ENCODE measurements at regions not wholly inside any gene's neighbourhood (a gene's known extent, or its start where the extent isn't known, plus 50 kb on each side); places are given as distances from the start of the nearest gene placed in this dataset.

DNA sequence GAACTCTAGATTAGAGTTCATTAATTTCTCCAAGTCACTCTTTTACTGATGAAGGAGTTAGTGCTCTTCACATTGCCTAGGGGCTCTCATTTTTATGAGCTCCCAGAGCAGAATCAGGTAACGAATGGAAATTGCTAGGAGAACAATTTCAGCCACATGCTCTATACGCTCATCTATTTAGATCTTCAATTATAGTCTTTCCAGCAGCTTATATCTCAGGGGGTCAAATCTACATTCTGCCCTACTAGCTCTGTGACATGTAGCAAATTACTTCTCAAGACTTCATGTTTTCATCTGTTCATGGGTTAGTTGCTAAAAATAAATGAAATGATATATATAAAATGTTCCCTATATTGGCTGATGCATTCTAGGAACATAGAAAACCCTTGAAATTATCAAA, 183.6 kb downstream of the PLPP3 start:
- no peak for DNase-seq (ENCODE audit: low read depth in 2 of 3, low spot score in 2 of 3)

- no peak for DNase-seq (ENCODE audit: low read depth in 2 of 3, low spot score in 2 of 3)
These were observed 185.1 kb downstream of the PLPP3 start for GRCh38 chr1:56394298-56394697.

DNA sequence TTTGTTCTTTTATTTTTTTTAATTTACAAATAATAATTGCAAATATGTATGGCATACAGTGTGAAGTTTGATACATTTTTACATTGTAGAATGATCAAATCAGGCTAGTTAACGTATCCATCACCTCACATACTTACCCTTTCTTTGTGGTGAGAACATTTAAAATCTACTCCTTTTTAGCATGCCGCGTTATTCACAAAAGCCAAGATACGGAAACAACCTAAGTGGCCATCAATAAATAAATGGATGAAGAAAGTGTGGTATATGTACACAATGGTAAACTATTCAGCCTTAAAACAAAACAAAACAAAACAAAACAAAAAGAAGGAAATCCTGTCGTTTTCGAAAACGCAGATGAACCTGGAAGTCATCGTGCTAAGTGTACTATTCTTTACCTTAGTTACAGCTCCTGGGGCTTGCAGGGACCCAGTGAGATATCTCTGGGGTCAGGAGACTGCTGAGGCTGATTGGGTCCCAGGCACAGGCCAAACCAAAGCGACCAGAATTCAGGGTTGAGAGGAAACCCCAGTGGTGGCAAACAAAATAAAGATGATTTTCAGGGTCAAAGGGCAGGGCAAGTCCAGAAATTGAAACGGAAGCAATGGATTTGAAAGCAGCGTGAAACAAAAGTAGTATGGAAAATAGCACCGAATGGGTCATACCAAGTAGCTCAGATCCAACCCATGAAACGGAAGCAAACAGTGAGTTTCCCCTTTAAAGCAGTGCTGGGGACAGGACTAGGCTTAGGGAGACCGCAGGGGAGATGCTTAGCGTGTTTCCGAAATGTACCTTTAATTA, 188.2 kb downstream of the PLPP3 start:
- DNase-seq (ENCODE audit: low read depth in 2 of 3, low spot score in 2 of 3), result no peak

DNA sequence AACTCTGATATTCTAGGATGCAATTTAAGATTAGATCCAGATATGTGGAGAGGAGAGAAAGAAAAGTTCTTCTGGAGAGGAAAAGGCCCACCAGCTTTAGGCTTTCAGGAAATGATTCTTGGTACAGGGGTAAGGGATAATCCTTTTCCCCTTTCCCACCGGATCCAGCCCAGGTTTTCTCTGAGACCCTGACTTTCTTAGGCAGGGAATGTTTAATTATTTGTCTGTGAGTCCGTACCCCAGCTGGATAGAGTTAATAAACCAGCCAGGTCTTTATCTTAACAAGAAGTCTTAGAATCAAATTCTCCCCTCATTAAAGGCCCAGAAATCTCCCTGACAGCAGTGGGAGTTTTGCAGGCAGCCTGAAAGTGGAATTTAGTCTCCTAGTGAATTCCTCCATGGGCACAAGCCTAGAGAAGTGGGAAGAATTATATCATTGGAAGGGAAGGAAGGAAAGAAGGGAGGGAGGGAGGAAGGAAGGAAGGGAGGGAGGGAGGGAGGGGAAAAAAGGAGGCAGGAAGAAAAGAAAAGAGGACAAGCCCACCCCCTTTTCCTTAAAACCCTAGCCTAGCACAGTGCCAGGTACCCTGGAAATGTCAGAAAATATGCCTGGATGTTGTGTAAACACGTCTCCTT, 189.0 kb downstream of the PLPP3 start:
- no peak for DNase-seq (ENCODE audit: low read depth in 2 of 3, low spot score in 2 of 3)

GRCh38 chr1:56389813-56390212, 189.6 kb downstream of the PLPP3 start:
- DNase-seq (ENCODE audit: low read depth in 2 of 3, low spot score in 2 of 3), result no peak

- DNase-seq (ENCODE audit: low read depth in 2 of 3, low spot score in 2 of 3), result peak in 1 of 3 donors; percentile 33
These were observed 192.2 kb downstream of the PLPP3 start for GRCh38 chr1:56387071-56387740.

- no peak for DNase-seq (ENCODE audit: low read depth in 2 of 3, low spot score in 2 of 3)
These were observed 194.0 kb downstream of the PLPP3 start for GRCh38 chr1:56385314-56385713.

DNA sequence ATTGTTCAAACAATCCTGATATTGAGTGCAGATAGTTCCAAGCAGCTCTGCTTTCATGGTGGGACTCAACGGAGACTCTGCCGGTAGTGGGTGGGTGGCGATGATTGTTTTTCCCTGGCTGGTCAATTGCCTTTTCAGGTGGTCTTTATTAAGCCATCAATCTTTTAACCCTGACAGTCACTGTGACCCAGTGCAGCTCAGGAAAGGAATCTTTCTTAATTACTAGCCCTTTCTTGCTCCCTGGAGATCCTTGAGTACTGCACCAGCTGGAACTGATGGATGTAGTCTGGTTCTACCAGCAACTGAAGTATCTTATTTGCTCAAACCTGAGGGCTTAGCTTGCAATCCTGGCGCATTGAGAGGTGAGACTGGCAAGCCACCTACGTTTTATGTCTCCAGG, 196.4 kb downstream of the PLPP3 start:
- no peak for DNase-seq (ENCODE audit: low read depth in 2 of 3, low spot score in 2 of 3)

DNA sequence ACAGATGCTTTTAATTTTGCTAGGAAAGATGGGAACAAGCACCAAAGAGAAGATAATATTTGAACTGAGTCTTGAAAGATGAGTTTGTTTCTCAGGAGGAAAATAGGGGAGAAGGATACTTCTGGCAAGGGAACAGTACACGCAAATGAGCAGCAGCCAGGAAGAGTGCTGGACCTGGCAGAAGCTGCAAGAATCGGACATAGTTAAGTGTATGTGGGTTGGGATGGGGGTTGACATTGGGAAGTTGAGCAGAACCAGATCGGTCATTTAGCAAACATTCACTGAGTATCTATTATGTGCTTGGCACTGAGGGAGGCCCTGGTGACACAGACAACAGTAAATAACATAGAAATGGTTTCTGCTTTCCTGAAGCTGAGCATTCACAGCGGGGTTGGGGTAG, 198.8 kb downstream of the PLPP3 start:
- no peak for DNase-seq (ENCODE audit: low read depth in 2 of 3, low spot score in 2 of 3)

- no peak for DNase-seq (ENCODE audit: low read depth in 2 of 3, low spot score in 2 of 3)
These were observed 200.9 kb downstream of the PLPP3 start for GRCh38 chr1:56378341-56379070.

GRCh38 chr1:56377431-56377830, 201.9 kb downstream of the PLPP3 start:
- no peak for DNase-seq (ENCODE audit: low read depth in 2 of 3, low spot score in 2 of 3)

DNA sequence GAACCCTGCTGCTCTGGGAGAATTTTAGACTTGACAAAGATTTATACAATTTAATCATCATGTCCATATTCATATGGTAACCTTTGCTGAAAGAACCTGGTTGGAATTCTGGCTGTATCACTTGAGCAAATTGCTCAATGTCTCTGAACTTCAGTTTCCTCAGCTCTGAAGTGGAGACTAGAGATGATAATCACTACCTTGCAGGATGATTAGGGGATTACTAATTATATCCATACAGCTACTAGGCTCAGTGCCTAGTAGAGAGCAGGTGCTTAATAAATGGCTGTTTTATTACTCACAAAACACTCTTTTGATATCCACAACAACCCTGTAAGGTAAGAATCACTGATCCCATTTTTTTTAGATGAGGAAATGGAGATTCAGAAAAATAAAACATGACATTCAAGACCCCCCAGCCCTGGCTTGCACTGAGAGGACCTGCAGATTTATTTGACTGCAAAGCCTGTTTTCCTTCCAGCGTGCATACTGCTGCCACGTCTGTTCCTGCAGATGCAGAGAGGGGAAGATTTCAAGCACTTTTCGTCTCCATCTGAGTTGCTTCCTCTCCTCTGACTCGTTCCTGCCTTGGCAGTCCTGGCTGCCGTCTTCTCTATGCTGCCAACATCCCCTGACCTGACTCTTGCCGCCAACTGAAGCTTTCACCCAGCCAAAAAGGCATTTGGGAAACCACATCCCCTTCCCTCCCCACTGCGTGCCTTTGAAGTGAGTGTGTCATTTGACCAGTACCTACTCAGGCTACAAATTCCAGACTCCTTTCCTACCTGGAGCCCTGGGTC, 203.0 kb downstream of the PLPP3 start:
- DNase-seq (ENCODE audit: low read depth in 2 of 3, low spot score in 2 of 3), result peak in 1 of 3 donors; percentile 7

DNA sequence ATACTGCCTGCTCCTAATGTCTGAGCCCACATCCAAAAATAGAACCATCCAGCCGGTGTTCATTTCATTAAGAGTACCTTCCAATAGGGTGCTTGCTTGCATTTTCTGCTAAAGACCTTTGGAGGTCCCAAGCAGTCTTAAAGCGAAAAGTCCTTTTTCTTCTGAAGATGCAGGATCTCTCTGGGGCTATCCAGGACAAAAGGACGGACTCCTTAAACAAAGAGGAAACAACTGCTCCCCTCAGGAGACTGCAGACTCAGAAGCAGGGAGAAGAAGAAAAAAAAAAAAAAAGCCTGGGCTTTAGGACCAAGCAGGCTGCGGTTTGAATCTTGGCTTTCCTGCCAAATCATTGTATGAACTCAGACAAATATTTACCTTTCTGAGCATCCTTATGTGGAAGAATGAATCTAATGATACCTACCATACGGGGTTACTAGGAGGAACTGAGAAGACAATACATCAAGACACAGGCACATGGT, 204.0 kb downstream of the PLPP3 start:
- DNase-seq (ENCODE audit: low read depth in 2 of 3, low spot score in 2 of 3), result no peak

DNA sequence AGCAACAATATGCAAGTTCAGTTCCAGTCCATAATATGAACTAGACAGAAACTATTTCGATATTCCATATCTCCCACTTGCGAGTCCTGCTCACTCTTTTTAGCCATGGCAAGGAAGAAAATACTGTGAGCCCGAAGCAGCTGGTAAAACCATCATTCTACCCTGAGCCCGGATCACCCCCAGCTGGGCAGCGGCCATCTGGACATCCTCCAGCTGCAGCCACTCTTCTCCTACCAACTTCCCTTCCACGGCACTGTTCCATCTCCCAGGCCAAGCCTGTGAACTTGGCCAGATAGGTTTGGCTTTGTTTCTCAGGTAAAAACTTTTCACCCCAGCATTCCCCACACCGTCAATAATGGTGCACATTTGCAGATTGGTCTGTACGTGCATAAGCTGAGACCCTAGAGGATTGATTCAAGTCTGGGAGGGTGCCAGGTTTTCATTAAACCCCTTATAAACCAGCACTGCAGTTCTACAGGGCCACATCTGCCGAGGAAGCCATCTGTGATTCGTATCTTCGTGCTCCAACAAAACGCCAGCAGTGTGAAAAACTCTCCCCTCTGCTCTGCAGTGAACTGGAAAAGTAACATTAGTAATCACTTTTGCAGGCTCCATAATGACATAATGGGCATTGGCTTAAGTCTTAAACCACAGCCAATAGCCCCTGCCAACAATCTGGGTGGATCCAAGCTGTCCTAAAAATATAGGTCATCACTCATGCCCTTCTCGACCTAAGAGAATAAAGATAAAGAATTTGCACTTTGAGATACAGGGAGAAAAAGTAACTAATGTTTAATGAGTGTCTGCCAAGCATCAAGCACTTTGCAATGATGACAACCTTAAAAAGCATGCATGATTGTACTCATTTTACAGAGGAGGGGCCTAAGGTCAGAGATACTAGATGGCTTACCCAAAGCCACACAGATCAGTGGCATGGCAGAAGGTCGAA, 205.1 kb downstream of the PLPP3 start:
- no peak for DNase-seq (ENCODE audit: low read depth in 2 of 3, low spot score in 2 of 3)

GRCh38 chr1:56370513-56370912, 208.8 kb downstream of the PLPP3 start:
- no peak for DNase-seq (ENCODE audit: low read depth in 2 of 3, low spot score in 2 of 3)

DNA sequence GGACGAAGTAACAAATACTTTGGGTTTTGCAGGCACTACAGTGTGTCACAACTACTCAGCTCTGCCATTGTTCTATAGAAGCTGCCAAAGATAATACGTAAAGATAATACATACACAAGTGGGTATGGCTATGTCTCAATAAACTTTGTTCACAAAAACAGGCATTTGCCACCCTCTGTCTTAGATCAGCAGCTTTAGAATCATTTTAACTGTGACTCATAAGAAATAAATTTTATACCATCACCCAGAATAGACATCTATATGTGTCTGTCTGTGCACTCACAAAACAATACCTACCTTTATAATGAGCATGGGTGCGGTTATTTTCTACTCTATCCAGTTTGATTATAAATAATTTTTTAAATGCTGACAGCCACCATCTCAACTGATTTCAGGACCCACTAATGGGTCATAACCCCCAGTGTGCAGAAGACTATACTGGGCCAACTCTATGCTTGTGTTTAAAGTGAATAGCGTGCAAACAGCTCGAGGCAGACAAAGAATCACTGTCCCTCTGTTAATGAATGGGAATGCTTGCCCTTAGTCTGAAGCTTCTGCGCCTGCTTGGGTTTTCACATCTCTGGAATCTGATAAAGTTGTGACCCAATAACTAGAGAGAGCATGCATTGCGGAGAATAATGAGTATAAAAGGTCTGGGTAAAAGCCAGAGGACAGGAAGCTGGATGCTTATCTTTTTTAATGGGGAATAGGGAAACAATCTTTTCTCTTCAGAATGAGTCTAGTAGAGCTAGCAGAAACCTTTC, 216.2 kb downstream of the PLPP3 start:
- DNase-seq (ENCODE audit: low read depth in 2 of 3, low spot score in 2 of 3), result no peak

DNA sequence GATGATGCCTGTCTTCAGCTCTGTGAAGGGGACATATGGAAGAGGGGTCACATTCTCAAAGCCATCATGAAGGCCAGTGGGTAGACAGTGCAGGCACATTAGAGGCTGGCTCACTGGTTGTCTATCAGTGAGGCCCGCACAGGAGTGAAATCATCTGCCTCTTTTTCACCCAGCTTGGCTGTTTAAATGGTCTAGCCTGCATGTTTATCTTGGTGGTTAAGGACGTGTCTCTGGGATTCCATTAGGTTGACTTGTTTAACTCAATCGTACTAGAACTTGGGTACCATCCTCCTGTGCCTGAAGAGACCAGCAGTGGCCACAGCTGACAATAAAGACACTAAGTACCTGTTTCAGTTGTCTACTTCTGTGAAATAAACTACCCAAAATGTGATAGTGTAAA, 219.3 kb downstream of the PLPP3 start:
- DNase-seq (ENCODE audit: low read depth in 2 of 3, low spot score in 2 of 3), result no peak

DNA sequence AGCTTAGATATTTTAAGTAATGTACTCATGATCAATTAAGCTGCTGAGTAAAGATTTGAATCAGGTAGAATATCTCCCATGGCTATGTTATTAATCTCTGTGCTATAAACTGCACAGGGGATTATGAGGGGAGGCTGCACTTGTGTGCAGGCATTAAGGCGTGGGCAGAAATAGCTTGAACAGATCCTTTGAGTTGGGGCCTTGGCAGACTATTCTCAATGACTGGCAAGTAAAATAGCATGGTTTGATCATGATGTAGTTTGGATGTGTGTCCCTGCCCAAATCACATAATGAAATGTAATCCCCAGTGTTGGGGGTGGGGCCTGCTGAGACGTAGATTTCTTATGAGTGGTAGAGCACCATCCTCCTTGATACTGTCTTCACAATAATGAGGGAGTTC, 220.3 kb downstream of the PLPP3 start:
- DNase-seq (ENCODE audit: low read depth in 2 of 3, low spot score in 2 of 3), result no peak
